Stomach (tissue), 4 donors: ENCODE measurements at regions not wholly inside any gene's neighbourhood (a gene's known extent, or its start where the extent isn't known, plus 50 kb on each side); places are given as distances from the start of the nearest gene placed in this dataset.

Experiments used
- CTCF ChIP-seq, 7 experiments: fragments of 450-650 bp in 4 of 7; fragments of 200-600 bp in 3 of 7; sonication (generic) in 3 of 7; IDR thresholded peaks; one replicate each; pipeline ENCODE4 v1.5.1; 2016 to 2019; ENCODE audit warnings: antibody characterized with exemption in 7 of 7, control low read depth in 2 of 7, mild to moderate bottlenecking in 1 of 7
- EP300 ChIP-seq: sonication (generic); formaldehyde crosslinking; IDR thresholded peaks from one replicate; pipeline ENCODE4 v1.6.1; 2017; ENCODE audit warnings: antibody characterized with exemption
- POLR2A ChIP-seq, 4 donors: fragments of 450-650 bp; IDR thresholded peaks; one replicate each; pipeline ENCODE4 v1.6.1; 2016; ENCODE audit warnings: antibody characterized with exemption in 4 of 4, control low read depth in 2 of 4, mild to moderate bottlenecking in 1 of 4, moderate library complexity in 1 of 4
- POLR2AphosphoS5 ChIP-seq, 3 donors: sonication (generic); formaldehyde crosslinking; IDR thresholded peaks; one replicate each; pipeline ENCODE4 v1.6.1; 2016; ENCODE audit warnings: antibody characterized with exemption in 3 of 3

DNA sequence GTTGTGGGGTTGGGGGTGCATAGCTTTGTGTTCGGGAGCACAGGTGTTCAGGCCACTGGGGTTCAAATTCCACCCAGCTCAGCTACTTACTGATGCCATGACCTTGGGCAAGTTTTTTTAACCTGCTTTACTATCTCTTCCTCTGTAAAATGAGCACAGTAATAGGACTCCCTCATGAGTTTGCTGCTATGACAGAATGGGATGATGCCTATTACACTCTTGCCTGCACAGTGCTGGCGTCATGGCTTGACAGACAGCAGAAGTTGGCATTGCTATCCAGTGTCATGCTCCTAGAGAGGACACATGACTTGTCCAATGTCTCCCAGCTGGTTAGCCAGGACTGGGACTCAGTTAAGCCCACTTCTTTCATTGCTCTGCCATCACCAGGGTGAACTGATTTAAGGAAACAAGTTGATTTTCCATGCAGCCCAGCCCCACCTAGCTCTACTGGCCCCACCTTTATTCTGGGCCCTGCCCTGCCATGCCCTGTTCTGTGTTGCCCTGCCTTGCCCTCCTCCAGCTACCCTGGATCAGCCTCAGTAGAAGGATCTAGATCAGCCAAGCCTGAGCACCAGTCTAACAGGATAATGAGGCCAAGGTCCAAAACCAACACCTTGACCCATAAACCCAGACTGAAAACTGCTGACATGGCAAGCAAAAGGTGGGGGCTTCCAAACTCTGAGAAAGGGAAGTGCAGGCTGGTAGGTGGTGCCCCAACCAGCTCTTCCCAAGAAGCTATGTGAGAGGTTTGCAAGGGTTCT is 155.8 kb upstream of the ATP11B start:
- TF ChIP-seq POLR2A (IDR thresholded peaks at IDR 0.05) (no peak), CTCF (IDR thresholded peaks at IDR 0.05) (no peak), POLR2AphosphoS5 (IDR thresholded peaks at IDR 0.05) (no peak), EP300 (no peak)
